ENCODE measurements at regions not wholly inside any gene's neighbourhood (a gene's known extent, or its start where the extent isn't known, plus 50 kb on each side); places are given as distances from the start of the nearest gene placed in this dataset.

GRCh38 chr2:53381271-53381670 lies 386.3 kb upstream of the CHAC2 start:
- no peak for DNase-seq (ENCODE audit: low spot score)
- ATAC-seq (ENCODE audit: low FRiP score), result no peak
- TF ChIP-seq, protein P1, sequence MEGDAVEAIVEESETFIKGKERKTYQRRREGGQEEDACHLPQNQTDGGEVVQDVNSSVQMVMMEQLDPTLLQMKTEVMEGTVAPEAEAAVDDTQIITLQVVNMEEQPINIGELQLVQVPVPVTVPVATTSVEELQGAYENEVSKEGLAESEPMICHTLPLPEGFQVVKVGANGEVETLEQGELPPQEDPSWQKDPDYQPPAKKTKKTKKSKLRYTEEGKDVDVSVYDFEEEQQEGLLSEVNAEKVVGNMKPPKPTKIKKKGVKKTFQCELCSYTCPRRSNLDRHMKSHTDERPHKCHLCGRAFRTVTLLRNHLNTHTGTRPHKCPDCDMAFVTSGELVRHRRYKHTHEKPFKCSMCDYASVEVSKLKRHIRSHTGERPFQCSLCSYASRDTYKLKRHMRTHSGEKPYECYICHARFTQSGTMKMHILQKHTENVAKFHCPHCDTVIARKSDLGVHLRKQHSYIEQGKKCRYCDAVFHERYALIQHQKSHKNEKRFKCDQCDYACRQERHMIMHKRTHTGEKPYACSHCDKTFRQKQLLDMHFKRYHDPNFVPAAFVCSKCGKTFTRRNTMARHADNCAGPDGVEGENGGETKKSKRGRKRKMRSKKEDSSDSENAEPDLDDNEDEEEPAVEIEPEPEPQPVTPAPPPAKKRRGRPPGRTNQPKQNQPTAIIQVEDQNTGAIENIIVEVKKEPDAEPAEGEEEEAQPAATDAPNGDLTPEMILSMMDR (IDR thresholded peaks at IDR 0.05), result no peak

GRCh38 chr2:53379547-53379946 lies 388.1 kb upstream of the CHAC2 start:
- DNase-seq (ENCODE audit: low spot score) (no peak), ATAC-seq (ENCODE audit: low FRiP score) (no peak)
- TF ChIP-seq, protein P1 (IDR thresholded peaks at IDR 0.05), result no peak

DNA sequence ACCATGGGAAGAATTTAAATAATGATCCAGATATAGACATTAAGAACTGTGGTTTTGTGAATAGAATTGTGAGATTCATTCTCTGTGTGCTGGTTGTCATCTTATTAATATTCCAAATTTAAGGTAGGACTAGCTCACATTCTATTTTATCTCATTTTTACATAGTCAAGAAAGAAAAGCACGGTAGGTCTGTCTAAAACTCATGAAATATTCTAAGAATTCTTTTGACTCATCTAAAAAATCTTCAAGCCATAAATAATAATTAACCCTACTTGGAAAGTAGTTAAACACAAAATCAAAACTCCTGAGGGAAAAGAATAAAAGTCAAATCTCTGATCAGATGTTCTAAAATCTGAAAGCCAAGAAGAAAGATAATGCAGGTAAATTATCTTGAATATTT lies 388.8 kb upstream of the CHAC2 start:
- DNase-seq (ENCODE audit: low spot score), result no peak
- ATAC-seq (ENCODE audit: low FRiP score), result no peak
- TF ChIP-seq, protein P1 (IDR thresholded peaks at IDR 0.05), result no peak

- DNase-seq (ENCODE audit: low spot score), result no peak
- no peak for ATAC-seq (ENCODE audit: low FRiP score)
- TF ChIP-seq, protein P1 (IDR thresholded peaks at IDR 0.05), result no peak
Measured at GRCh38 chr2:53373126-53373525, 394.5 kb upstream of the CHAC2 start.

GRCh38 chr2:53366543-53366942 lies 401.1 kb upstream of the CHAC2 start:
- DNase-seq (ENCODE audit: low spot score), result no peak
- TF ChIP-seq, protein P1 (IDR thresholded peaks at IDR 0.05), result no peak
- ATAC-seq (ENCODE audit: low FRiP score), result no peak

- DNase-seq (ENCODE audit: low spot score) (no peak), ATAC-seq (ENCODE audit: low FRiP score) (no peak)
- TF ChIP-seq, protein P1 (IDR thresholded peaks at IDR 0.05), result no peak
Measured at GRCh38 chr2:53362934-53363333, 404.7 kb upstream of the CHAC2 start.

DNA sequence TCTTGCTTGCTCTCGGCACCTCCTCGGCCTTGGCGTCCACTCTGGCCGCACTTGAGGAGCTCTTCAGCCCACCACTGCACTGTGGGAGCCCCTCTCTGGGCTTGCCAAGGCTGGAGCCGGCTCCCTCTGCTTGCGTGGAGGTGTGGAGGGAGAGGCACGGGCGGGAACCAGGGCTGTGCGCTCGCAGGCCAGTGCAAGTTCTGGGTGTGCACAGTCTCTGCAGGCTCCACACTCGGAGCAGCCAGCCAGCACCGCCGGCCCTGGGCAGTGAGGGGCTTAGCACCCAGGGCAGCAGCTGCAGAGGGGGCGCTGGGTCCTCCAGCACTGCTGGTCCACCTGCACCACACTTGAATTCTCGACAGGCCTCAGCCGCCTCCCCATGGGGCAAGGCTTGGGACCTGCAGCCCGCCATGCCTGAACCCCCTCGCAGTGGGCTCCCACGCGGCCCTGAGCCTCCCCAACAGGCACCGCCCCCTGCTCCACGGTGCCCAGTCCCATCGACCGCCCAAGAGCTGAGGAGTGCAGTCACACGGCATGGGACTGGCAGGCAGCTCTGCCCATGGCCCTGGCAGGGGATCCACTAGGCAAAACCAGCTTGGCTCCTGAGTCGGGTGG lies 411.2 kb upstream of the CHAC2 start:
- ATAC-seq (ENCODE audit: low FRiP score) (no peak), DNase-seq (ENCODE audit: low spot score) (no peak)
- TF ChIP-seq, protein P1 (IDR thresholded peaks at IDR 0.05), result no peak

Measured in omental fat pad (tissue), 3 donors.